GM12878 (cell line): ENCODE measurements at regions not wholly inside any gene's neighbourhood (a gene's known extent, or its start where the extent isn't known, plus 50 kb on each side); places are given as distances from the start of the nearest gene placed in this dataset.

Experiments
- ATAC-seq: fragments of 200-7000 bp; cut with Tn5 transposase; 3 replicates; pipeline ENCODE4 v1.9.1; 2020; ENCODE audit warnings: mild to moderate bottlenecking, moderate library complexity
- BruUV-seq: library from RNA; stranded (reverse); fragments of 400-500 nt; replicated peaks from 2 replicates; lab custom pipeline; 2021; lab: Mats Ljungman, UMichigan
- CTCF ChIA-PET: fragments of 300-600 bp; sonication (Branson Sonifier 250); formaldehyde crosslinking; extraction: SDS; loops from one replicate; lab custom pipeline; 2021; ENCODE audit warnings: inconsistent platforms; lab: Yijun Ruan, JAX
- POLR2A ChIA-PET: fragments of 350-600 bp; formaldehyde crosslinking; extraction: SDS; loops from one replicate; lab custom pipeline; 2021; ENCODE audit warnings: inconsistent platforms; lab: Charles Lee
- RAD21 ChIA-PET: fragments of 300-600 bp; sonication (Branson Sonifier 250); formaldehyde crosslinking; loops from one replicate; lab custom pipeline; 2023; ENCODE audit warnings: antibody characterized with exemption; ENCODE audit not compliant: unreplicated experiment; lab: Charles Lee
- SMC1A ChIA-PET: fragments of 300-600 bp; sonication (Branson Sonifier 250); formaldehyde crosslinking; loops from one replicate; lab custom pipeline; 2023; ENCODE audit not compliant: unreplicated experiment, uncharacterized antibody; lab: Charles Lee
- DNase-seq: peaks from one replicate; pipeline ENCODE4 v3.0.0-alpha.2; 2011; ENCODE audit warnings: low read depth, low spot score
- FAIRE-seq: peaks from 3 replicates; lab custom pipeline; 2011; peaks lifted over from hg19 to GRCh38; lab: Jason Lieb, UNC
- H2AFZ ChIP-seq: 2 replicates; pipeline ENCODE4 v1.6.0; 2011; ENCODE audit warnings: low read depth, low read length, control low read depth; ENCODE audit not compliant: control insufficient read depth
- H3K27ac ChIP-seq: 2 replicates; pipeline ENCODE4 v1.5.1; 2011; ENCODE audit warnings: control low read depth; ENCODE audit not compliant: control insufficient read depth, insufficient read depth
- H3K27me3 ChIP-seq, 2 experiments: replicated peaks in 1 of 2; 2 replicates each; pipeline versions ENCODE4 v1.6.0 to v1.6.1; 2011; ENCODE audit warnings: low read length in 1 of 2; ENCODE audit not compliant: control insufficient read depth in 2 of 2, insufficient read depth in 2 of 2
- H3K36me3 ChIP-seq, 2 experiments: 2 replicates each; pipeline ENCODE4 v1.5.1; 2011; ENCODE audit warnings: low read length in 1 of 2; ENCODE audit not compliant: control insufficient read depth in 2 of 2, insufficient read depth in 2 of 2
- H3K4me1 ChIP-seq: 2 replicates; pipeline ENCODE4 v1.6.1; 2011; ENCODE audit warnings: mild to moderate bottlenecking, low read length, moderate library complexity, mixed read lengths; ENCODE audit not compliant: control insufficient read depth, insufficient read depth
- H3K4me2 ChIP-seq: 2 replicates; pipeline ENCODE4 v1.6.0; 2011; ENCODE audit warnings: control low read depth; ENCODE audit not compliant: control insufficient read depth, insufficient read depth
- H3K4me3 ChIP-seq: fragments of 200-600 bp; sonication (generic); 2 replicates; pipeline ENCODE4 v1.5.1; 2016
- H3K79me2 ChIP-seq: 2 replicates; pipeline ENCODE4 v1.6.0; 2011; ENCODE audit warnings: low read length; ENCODE audit not compliant: control insufficient read depth, insufficient read depth
- H3K9ac ChIP-seq: 2 replicates; pipeline ENCODE4 v1.8.0; 2011; ENCODE audit warnings: low read length, control low read depth, mixed read lengths; ENCODE audit not compliant: control insufficient read depth, insufficient read depth
- H3K9me3 ChIP-seq: replicated peaks from 3 replicates; pipeline ENCODE4 v1.5.1; 2011; ENCODE audit warnings: mild to moderate bottlenecking, low read length; ENCODE audit not compliant: control insufficient read depth, insufficient read depth
- H4K20me1 ChIP-seq: 2 replicates; pipeline ENCODE4 v1.6.0; 2011; ENCODE audit not compliant: control insufficient read depth, insufficient read depth
- GABPA ChIP-seq: IDR thresholded peaks from 2 replicates; pipeline ENCODE4 v1.6.1; 2014; ENCODE audit warnings: antibody characterized with exemption, low read depth, mild to moderate bottlenecking, inconsistent platforms
- HCFC1 ChIP-seq: fragments of 150-350 bp; IDR thresholded peaks from 2 replicates; pipeline ENCODE4 v1.6.1; 2014; ENCODE audit warnings: low read length
- KAT2A ChIP-seq: conservative IDR thresholded peaks from 2 replicates; pipeline ENCODE4 v1.6.1; 2011; ENCODE audit warnings: low read depth, low read length; ENCODE audit not compliant: control insufficient read depth
- MXI1 ChIP-seq: fragments of 150-350 bp; IDR thresholded peaks from 2 replicates; pipeline ENCODE4 v1.6.1; 2011; ENCODE audit warnings: low read depth, mild to moderate bottlenecking, inconsistent platforms, low read length, improper control_type of control experiment
- NFYB ChIP-seq: IDR thresholded peaks from 2 replicates; pipeline ENCODE4 v1.6.1; 2011; ENCODE audit warnings: low read depth, mild to moderate bottlenecking, low read length, improper control_type of control experiment, moderate library complexity; ENCODE audit not compliant: insufficient read depth
- NR2C1 ChIP-seq: fragments of 450-650 bp; IDR thresholded peaks from 2 replicates; pipeline ENCODE4 v1.6.1; 2017; ENCODE audit warnings: antibody characterized with exemption, mild to moderate bottlenecking, moderate library complexity
- POLR2A ChIP-seq: IDR thresholded peaks from 2 replicates; pipeline ENCODE4 v1.6.1; 2011; ENCODE audit warnings: low read depth, mild to moderate bottlenecking, low read length
- RUNX3 ChIP-seq: IDR thresholded peaks from 2 replicates; pipeline ENCODE4 v1.6.1; 2012; ENCODE audit warnings: low read length, inconsistent platforms
- SRF ChIP-seq, 2 experiments: IDR thresholded peaks; 2 replicates each; pipeline ENCODE4 v1.6.1; 2011; ENCODE audit warnings: low read depth in 2 of 2, low read length in 2 of 2, mild to moderate bottlenecking in 1 of 2, moderate library complexity in 1 of 2
- ZNF384 ChIP-seq: IDR thresholded peaks from 2 replicates; pipeline ENCODE4 v1.6.1; 2012; ENCODE audit warnings: low read depth, mild to moderate bottlenecking, low read length, improper control_type of control experiment, borderline replicate concordance
- ZZZ3 ChIP-seq: IDR thresholded peaks from 2 replicates; pipeline ENCODE4 v1.6.1; 2011; ENCODE audit warnings: low read depth; ENCODE audit not compliant: control insufficient read depth, insufficient read length
- WGBS: methylation state at CpG from one replicate; pipeline ENCODE4 v1.1.6; 2016; ENCODE audit warnings: low lambda C conversion rate; ENCODE audit not compliant: insufficient replicate concordance, insufficient coverage; ENCODE audit errors: missing lambda C conversion rate; 5-methylcytosine and 5-hydroxymethylcytosine counted together
- in situ Hi-C: fragments of 300-500 bp; cut with MboI; formaldehyde crosslinking; loops from 9 replicates; pipeline ENCODE4 v1.14.3; 2018; ENCODE audit warnings: mixed read lengths
- intact Hi-C: fragments of 100-400 bp; cut with micrococcal nuclease; formaldehyde crosslinking; loops from one replicate; pipeline ENCODE4 v1.14.2; 2022; ENCODE audit not compliant: unreplicated experiment
- TF ChIP-seq, protein P1 (sequence below): fragments of 450-650 bp; IDR thresholded peaks from 2 replicates; pipeline ENCODE4 v1.6.1; 2017; ENCODE audit warnings: low read depth, mild to moderate bottlenecking, moderate library complexity
- TF ChIP-seq, protein P2 (sequence below): fragments of 450-650 bp; IDR thresholded peaks from 2 replicates; pipeline ENCODE4 v1.6.1; 2018; ENCODE audit warnings: mild to moderate bottlenecking, low read depth, moderate library complexity; ENCODE audit not compliant: partially characterized antibody
- TF ChIP-seq, protein P3 (sequence below): fragments of 450-650 bp; IDR thresholded peaks from 2 replicates; pipeline ENCODE4 v1.6.1; 2016; ENCODE audit warnings: mild to moderate bottlenecking
- TF ChIP-seq, protein P4 (sequence below): IDR thresholded peaks from 2 replicates; pipeline ENCODE4 v1.6.1; 2011; ENCODE audit warnings: mild to moderate bottlenecking, low read depth, low read length, moderate library complexity; ENCODE audit not compliant: insufficient replicate concordance
- TF ChIP-seq, protein P5 (sequence below): fragments of 450-650 bp; IDR thresholded peaks from 2 replicates; pipeline ENCODE4 v1.6.1; 2016; ENCODE audit warnings: mild to moderate bottlenecking

DNA sequence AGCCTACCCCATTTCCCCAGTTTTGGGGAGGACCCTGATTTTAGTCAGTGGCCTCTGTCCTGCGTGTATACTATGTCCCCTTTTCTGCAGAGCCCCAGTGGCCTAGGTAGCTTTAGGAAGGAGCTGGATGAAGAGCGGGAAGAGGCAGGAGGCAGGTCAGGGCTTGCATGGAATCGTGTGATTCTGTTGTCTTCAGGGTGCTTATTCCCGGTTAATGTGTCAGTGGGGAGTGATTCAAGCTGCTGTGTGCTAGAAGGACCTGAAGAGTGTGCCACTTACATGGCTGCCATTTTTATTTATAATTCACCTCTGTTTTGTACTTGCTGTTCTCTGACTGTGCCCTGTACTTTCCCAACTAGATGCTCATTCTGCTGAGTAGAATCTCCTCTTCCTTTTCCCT lies 127.3 kb upstream of the AMOT start:
- H3K4me3 ChIP-seq: no peak overlapping the region
- H3K4me2 ChIP-seq: no peak overlapping the region
- ChIA-PET CTCF (no interaction called here), POLR2A (no interaction called here), SMC1A (no interaction called here)
- ATAC-seq: no peak
- 45% methylated on average over 4 of the region's 4 CpGs for WGBS
- BruUV-seq: no TSS peak
- no peaks in the 10 kb centered on the region for H3K9me3 ChIP-seq
- in situ Hi-C loops: no loop called here
- H3K4me1 ChIP-seq: no peaks in the 10 kb centered on the region
- H3K9ac ChIP-seq: no peak overlapping the region
- no peaks in the 10 kb centered on the region for H4K20me1 ChIP-seq
- DNase-seq: no peak
- H3K36me3 ChIP-seq: no peaks in the 10 kb centered on the region
- H3K27me3 ChIP-seq: no peaks in the 10 kb centered on the region
- H3K27ac ChIP-seq: no peak overlapping the region
- TF ChIP-seq, protein P1, sequence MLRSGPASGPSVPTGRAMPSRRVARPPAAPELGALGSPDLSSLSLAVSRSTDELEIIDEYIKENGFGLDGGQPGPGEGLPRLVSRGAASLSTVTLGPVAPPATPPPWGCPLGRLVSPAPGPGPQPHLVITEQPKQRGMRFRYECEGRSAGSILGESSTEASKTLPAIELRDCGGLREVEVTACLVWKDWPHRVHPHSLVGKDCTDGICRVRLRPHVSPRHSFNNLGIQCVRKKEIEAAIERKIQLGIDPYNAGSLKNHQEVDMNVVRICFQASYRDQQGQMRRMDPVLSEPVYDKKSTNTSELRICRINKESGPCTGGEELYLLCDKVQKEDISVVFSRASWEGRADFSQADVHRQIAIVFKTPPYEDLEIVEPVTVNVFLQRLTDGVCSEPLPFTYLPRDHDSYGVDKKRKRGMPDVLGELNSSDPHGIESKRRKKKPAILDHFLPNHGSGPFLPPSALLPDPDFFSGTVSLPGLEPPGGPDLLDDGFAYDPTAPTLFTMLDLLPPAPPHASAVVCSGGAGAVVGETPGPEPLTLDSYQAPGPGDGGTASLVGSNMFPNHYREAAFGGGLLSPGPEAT: no peak
- TF ChIP-seq KAT2A: no peak
- TF ChIP-seq NFYB: no peak
- no peak for TF ChIP-seq MXI1
- TF ChIP-seq ZNF384: no peak
- TF ChIP-seq HCFC1: no peak
- no peak for TF ChIP-seq SRF (IDR thresholded peaks at IDR 0.05; ENCODE audit: low read depth in 2 of 2, low read length in 2 of 2)
- TF ChIP-seq, protein P2, sequence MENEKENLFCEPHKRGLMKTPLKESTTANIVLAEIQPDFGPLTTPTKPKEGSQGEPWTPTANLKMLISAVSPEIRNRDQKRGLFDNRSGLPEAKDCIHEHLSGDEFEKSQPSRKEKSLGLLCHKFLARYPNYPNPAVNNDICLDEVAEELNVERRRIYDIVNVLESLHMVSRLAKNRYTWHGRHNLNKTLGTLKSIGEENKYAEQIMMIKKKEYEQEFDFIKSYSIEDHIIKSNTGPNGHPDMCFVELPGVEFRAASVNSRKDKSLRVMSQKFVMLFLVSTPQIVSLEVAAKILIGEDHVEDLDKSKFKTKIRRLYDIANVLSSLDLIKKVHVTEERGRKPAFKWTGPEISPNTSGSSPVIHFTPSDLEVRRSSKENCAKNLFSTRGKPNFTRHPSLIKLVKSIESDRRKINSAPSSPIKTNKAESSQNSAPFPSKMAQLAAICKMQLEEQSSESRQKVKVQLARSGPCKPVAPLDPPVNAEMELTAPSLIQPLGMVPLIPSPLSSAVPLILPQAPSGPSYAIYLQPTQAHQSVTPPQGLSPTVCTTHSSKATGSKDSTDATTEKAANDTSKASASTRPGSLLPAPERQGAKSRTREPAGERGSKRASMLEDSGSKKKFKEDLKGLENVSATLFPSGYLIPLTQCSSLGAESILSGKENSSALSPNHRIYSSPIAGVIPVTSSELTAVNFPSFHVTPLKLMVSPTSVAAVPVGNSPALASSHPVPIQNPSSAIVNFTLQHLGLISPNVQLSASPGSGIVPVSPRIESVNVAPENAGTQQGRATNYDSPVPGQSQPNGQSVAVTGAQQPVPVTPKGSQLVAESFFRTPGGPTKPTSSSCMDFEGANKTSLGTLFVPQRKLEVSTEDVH: no peak
- TF ChIP-seq NR2C1: no peak
- TF ChIP-seq, protein P3, sequence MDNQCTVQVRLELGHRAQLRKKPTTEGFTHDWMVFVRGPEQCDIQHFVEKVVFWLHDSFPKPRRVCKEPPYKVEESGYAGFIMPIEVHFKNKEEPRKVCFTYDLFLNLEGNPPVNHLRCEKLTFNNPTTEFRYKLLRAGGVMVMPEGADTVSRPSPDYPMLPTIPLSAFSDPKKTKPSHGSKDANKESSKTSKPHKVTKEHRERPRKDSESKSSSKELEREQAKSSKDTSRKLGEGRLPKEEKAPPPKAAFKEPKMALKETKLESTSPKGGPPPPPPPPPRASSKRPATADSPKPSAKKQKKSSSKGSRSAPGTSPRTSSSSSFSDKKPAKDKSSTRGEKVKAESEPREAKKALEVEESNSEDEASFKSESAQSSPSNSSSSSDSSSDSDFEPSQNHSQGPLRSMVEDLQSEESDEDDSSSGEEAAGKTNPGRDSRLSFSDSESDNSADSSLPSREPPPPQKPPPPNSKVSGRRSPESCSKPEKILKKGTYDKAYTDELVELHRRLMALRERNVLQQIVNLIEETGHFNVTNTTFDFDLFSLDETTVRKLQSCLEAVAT: no peak
- no peak for TF ChIP-seq ZZZ3
- TF ChIP-seq, protein P4, sequence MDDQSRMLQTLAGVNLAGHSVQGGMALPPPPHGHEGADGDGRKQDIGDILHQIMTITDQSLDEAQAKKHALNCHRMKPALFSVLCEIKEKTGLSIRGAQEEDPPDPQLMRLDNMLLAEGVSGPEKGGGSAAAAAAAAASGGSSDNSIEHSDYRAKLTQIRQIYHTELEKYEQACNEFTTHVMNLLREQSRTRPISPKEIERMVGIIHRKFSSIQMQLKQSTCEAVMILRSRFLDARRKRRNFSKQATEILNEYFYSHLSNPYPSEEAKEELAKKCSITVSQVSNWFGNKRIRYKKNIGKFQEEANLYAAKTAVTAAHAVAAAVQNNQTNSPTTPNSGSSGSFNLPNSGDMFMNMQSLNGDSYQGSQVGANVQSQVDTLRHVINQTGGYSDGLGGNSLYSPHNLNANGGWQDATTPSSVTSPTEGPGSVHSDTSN: no peak
- no peak for TF ChIP-seq RUNX3
- TF ChIP-seq, protein P5, sequence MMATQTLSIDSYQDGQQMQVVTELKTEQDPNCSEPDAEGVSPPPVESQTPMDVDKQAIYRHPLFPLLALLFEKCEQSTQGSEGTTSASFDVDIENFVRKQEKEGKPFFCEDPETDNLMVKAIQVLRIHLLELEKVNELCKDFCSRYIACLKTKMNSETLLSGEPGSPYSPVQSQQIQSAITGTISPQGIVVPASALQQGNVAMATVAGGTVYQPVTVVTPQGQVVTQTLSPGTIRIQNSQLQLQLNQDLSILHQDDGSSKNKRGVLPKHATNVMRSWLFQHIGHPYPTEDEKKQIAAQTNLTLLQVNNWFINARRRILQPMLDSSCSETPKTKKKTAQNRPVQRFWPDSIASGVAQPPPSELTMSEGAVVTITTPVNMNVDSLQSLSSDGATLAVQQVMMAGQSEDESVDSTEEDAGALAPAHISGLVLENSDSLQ: no peak
- no peak for TF ChIP-seq POLR2A
- no peak for TF ChIP-seq GABPA
- TF ChIP-seq, all 136 proteins: peak for 0
- H2AFZ ChIP-seq: no peak overlapping the region
- RAD21 ChIA-PET: no interaction called here
- no peak for FAIRE-seq
- H3K79me2 ChIP-seq: no peaks in the 10 kb centered on the region
- intact Hi-C loops: no loop called here
